Kidney epithelial cell (primary cell): ENCODE measurements at regions not wholly inside any gene's neighbourhood (a gene's known extent, or its start where the extent isn't known, plus 50 kb on each side); places are given as distances from the start of the nearest gene placed in this dataset.

Experiments used
- DNase-seq: peaks from one replicate; pipeline ENCODE4 v3.0.0-alpha.2; 2010; ENCODE audit warnings: low read depth
- H3K27me3 ChIP-seq: 2 replicates; pipeline ENCODE4 v1.6.0; 2011; ENCODE audit warnings: low read length; ENCODE audit not compliant: control insufficient read depth, insufficient read depth
- H3K36me3 ChIP-seq: 2 replicates; pipeline ENCODE4 v1.5.1; 2011; ENCODE audit warnings: low read length; ENCODE audit not compliant: control insufficient read depth, insufficient read depth
- H3K4me3 ChIP-seq: 2 replicates; pipeline ENCODE4 v1.5.1; 2011; ENCODE audit warnings: low read depth, mild to moderate bottlenecking, control low read depth, low read length
- TF ChIP-seq, protein P1 (sequence below): IDR thresholded peaks from 2 replicates; pipeline ENCODE4 v1.5.1; 2011; ENCODE audit warnings: mild to moderate bottlenecking, moderate library complexity, low read length, control low read depth, inconsistent platforms; ENCODE audit not compliant: insufficient read depth, poor library complexity, severe bottlenecking

DNA sequence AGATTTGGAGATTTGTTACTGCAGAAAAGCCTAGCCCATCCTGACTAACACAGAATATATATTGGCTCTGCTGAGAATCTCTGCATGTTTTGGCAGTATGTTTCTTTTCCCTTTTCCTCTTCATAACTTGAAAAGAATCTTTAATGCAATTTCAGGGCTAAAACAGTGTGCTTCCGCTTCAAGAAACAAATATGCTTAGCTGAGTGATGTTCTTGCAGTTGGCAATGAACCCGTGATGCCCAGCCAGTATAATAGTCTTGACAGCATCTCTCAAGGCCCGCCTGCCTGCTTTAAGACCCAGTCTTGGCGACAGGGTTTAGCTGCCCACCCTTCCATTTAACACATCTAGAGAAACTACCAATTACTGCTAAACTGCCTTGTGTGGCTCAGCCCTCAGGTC, 184.5 kb downstream of the INO80D start:
- Histone ChIP-seq H3K27me3 (no peaks in the 10 kb centered on the region), H3K36me3 (no peaks in the 10 kb centered on the region), H3K4me3 (no peak overlapping the region)
- TF ChIP-seq, protein P1, sequence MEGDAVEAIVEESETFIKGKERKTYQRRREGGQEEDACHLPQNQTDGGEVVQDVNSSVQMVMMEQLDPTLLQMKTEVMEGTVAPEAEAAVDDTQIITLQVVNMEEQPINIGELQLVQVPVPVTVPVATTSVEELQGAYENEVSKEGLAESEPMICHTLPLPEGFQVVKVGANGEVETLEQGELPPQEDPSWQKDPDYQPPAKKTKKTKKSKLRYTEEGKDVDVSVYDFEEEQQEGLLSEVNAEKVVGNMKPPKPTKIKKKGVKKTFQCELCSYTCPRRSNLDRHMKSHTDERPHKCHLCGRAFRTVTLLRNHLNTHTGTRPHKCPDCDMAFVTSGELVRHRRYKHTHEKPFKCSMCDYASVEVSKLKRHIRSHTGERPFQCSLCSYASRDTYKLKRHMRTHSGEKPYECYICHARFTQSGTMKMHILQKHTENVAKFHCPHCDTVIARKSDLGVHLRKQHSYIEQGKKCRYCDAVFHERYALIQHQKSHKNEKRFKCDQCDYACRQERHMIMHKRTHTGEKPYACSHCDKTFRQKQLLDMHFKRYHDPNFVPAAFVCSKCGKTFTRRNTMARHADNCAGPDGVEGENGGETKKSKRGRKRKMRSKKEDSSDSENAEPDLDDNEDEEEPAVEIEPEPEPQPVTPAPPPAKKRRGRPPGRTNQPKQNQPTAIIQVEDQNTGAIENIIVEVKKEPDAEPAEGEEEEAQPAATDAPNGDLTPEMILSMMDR = no peak
- no peak for DNase-seq

GRCh38 chr2:205898744-205899143, 187.2 kb downstream of the INO80D start:
- H3K36me3 ChIP-seq = no peaks in the 10 kb centered on the region
- no peak overlapping the region for H3K4me3 ChIP-seq
- TF ChIP-seq, protein P1 = no peak
- peaks cover 2% of the 10 kb centered on the region for H3K27me3 ChIP-seq
- DNase-seq = no peak

DNA sequence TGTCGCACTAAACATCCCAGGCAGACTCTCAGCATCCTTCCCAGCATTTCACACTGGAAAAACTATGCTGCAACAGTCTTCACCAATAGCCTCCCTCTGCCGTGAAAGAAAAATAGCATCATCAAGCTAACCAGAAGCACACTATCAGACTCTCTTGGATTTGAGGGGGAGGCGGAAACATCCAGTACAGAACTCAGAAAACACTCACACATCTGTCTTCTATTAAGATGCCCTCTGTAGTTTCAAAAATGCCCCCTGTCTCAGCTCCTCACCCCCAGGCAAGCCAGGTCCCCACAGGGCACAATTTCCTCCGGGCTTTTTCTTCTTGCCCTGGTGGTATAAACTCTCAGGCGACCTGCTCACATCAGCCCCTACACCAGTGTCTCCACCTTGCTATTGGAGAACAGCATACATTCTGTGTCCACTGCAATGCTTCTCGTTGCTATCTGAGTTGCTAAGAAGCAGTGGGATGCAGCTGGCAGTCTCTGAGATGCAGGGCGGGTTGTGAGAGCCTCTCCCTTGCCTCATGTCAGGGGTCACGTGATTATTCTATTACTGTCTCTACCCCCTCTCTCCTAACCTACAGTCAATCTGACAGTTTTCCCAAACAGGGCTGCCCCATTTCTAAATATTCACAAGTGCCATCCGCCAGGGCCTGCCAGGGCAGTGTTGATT, 189.9 kb downstream of the INO80D start:
- Histone ChIP-seq H3K4me3 (no peak overlapping the region), H3K36me3 (no peaks in the 10 kb centered on the region), H3K27me3 (peaks cover 2% of the 10 kb centered on the region)
- DNase-seq = no peak
- TF ChIP-seq, protein P1 = no peak

DNA sequence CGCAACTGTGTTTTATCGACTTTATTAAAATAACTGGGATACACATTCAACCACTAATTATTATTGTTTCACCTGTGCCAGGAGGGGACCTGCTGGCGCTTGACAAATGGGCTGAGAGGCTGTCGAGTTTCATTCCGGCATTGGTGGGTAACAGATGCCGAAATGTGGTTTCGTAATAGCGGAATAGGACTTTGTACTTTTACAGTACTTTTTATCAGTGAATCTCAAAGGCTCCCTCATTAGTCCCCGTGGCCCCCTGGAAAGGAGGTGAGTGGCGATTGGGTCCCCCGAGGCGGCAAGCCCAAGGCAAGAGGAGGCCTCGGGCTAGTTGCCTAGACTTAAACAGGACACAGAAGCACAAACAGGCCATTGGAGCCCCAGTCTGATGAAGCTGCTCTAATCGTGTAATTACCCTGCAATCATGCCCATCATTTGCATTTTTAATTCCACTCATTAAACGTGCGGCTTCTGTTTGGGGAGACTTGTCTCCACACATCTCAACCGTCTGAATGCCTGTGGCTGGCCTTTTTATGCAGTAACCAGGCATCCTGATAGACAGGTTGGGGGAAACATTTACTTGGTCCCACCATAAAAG, 193.2 kb downstream of the INO80D start:
- DNase-seq = no peak
- Histone ChIP-seq H3K4me3 (no peak overlapping the region), H3K27me3 (peaks cover 2% of the 10 kb centered on the region), H3K36me3 (no peaks in the 10 kb centered on the region)
- TF ChIP-seq, protein P1 = no peak

DNA sequence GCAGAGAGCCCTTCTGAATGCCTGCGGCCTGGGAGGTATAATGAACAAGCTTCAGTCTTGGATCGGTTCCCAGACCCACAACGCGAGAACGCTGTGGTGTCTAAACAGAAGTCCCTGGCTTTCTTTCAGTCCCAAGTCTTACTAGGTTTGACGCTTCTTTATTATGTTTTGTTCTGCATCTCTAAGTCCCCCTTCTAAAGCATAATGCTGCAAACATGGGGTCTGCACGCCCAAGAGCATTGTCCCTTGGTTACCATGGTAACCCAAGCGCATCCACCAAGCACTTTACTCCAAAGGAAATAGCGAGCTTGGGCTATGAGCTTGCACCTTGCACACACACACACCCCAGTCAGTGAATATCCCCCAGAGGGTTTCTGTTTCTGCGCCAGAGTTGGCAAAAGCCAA, 193.7 kb downstream of the INO80D start:
- TF ChIP-seq, protein P1 = no peak
- Histone ChIP-seq H3K27me3 (peaks cover 2% of the 10 kb centered on the region), H3K36me3 (no peaks in the 10 kb centered on the region), H3K4me3 (no peak overlapping the region)
- DNase-seq = no peak

GRCh38 chr2:205889114-205889513, 196.9 kb downstream of the INO80D start:
- Histone ChIP-seq H3K4me3 (no peak overlapping the region), H3K27me3 (no peaks in the 10 kb centered on the region), H3K36me3 (no peaks in the 10 kb centered on the region)
- peak; percentile 48 for DNase-seq
- TF ChIP-seq, protein P1 = no peak
